ENCODE measurements at regions not wholly inside any gene's neighbourhood (a gene's known extent, or its start where the extent isn't known, plus 50 kb on each side); places are given as distances from the start of the nearest gene placed in this dataset.

GRCh38 chr3:23754215-23754614, 51.5 kb upstream of the UBE2E1 start:
- Histone ChIP-seq H3K4me1 (no peaks in the 10 kb centered on the region), H3K27me3 (no peaks in the 10 kb centered on the region), H3K9me3 (no peaks in the 10 kb centered on the region), H3K4me3 (ENCODE audit: low read depth, low read length) (no peak overlapping the region), H3K36me3 (no peaks in the 10 kb centered on the region)
- TF ChIP-seq, protein P1, sequence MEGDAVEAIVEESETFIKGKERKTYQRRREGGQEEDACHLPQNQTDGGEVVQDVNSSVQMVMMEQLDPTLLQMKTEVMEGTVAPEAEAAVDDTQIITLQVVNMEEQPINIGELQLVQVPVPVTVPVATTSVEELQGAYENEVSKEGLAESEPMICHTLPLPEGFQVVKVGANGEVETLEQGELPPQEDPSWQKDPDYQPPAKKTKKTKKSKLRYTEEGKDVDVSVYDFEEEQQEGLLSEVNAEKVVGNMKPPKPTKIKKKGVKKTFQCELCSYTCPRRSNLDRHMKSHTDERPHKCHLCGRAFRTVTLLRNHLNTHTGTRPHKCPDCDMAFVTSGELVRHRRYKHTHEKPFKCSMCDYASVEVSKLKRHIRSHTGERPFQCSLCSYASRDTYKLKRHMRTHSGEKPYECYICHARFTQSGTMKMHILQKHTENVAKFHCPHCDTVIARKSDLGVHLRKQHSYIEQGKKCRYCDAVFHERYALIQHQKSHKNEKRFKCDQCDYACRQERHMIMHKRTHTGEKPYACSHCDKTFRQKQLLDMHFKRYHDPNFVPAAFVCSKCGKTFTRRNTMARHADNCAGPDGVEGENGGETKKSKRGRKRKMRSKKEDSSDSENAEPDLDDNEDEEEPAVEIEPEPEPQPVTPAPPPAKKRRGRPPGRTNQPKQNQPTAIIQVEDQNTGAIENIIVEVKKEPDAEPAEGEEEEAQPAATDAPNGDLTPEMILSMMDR (IDR thresholded peaks at IDR 0.05; ENCODE audit: low read depth, low read length), result no peak
- DNase-seq, result no peak
